ENCODE measurements at regions not wholly inside any gene's neighbourhood (a gene's known extent, or its start where the extent isn't known, plus 50 kb on each side); places are given as distances from the start of the nearest gene placed in this dataset.

- H3K27ac Mint-ChIP-seq: no peak overlapping the region
- H3K9me3 Mint-ChIP-seq (ENCODE audit: low read depth): no peaks in the 10 kb centered on the region
- no peak for DNase-seq (ENCODE audit: low spot score, unreplicated experiment)
- no peaks in the 10 kb centered on the region for H3K36me3 Mint-ChIP-seq (ENCODE audit: insufficient read depth)
- no peak for TF ChIP-seq CTCF (IDR thresholded peaks at IDR 0.05; ENCODE audit: unreplicated experiment)
- H3K27me3 Mint-ChIP-seq: no peaks in the 10 kb centered on the region
- H3K4me3 Mint-ChIP-seq (ENCODE audit: low read depth): no peak overlapping the region
- peaks cover 2% of the 10 kb centered on the region for H3K4me1 Mint-ChIP-seq (ENCODE audit: low read depth)
These were observed 298.8 kb upstream of the DSEL start for GRCh38 chr18:67815280-67815679.

GRCh38 chr18:67813380-67814028 is 297.0 kb upstream of the DSEL start:
- no peak for DNase-seq (ENCODE audit: low spot score, unreplicated experiment)
- no peak for TF ChIP-seq CTCF (IDR thresholded peaks at IDR 0.05; ENCODE audit: unreplicated experiment)
- Mint-ChIP-seq H3K4me3 (ENCODE audit: low read depth) (no peak overlapping the region), H3K27ac (no peak overlapping the region), H3K4me1 (ENCODE audit: low read depth) (peaks cover 2% of the 10 kb centered on the region), H3K36me3 (ENCODE audit: insufficient read depth) (no peaks in the 10 kb centered on the region), H3K9me3 (ENCODE audit: low read depth) (peaks cover under 1% of the 10 kb centered on the region), H3K27me3 (no peaks in the 10 kb centered on the region)

- no peak for TF ChIP-seq CTCF (IDR thresholded peaks at IDR 0.05; ENCODE audit: unreplicated experiment)
- Mint-ChIP-seq H3K9me3 (ENCODE audit: low read depth) (peaks cover 15% of the 10 kb centered on the region), H3K27ac (no peak overlapping the region), H3K4me3 (ENCODE audit: low read depth) (no peak overlapping the region), H3K27me3 (no peaks in the 10 kb centered on the region), H3K36me3 (ENCODE audit: insufficient read depth) (no peaks in the 10 kb centered on the region), H3K4me1 (ENCODE audit: low read depth) (no peaks in the 10 kb centered on the region)
- DNase-seq (ENCODE audit: low spot score, unreplicated experiment): no peak
These were observed 288.7 kb upstream of the DSEL start for GRCh38 chr18:67805261-67805660.

- Mint-ChIP-seq H3K4me3 (ENCODE audit: low read depth) (no peak overlapping the region), H3K4me1 (ENCODE audit: low read depth) (no peaks in the 10 kb centered on the region), H3K27ac (no peak overlapping the region), H3K36me3 (ENCODE audit: insufficient read depth) (no peaks in the 10 kb centered on the region), H3K9me3 (ENCODE audit: low read depth) (peaks cover 3% of the 10 kb centered on the region), H3K27me3 (peaks cover under 1% of the 10 kb centered on the region)
- no peak for TF ChIP-seq CTCF (IDR thresholded peaks at IDR 0.05; ENCODE audit: unreplicated experiment)
- no peak for DNase-seq (ENCODE audit: low spot score, unreplicated experiment)
These were observed 278.0 kb upstream of the DSEL start for GRCh38 chr18:67794521-67794920.

- Mint-ChIP-seq H3K9me3 (ENCODE audit: low read depth) (peaks cover 3% of the 10 kb centered on the region), H3K27me3 (peaks cover 3% of the 10 kb centered on the region), H3K4me3 (ENCODE audit: low read depth) (no peak overlapping the region), H3K36me3 (ENCODE audit: insufficient read depth) (no peaks in the 10 kb centered on the region), H3K4me1 (ENCODE audit: low read depth) (no peaks in the 10 kb centered on the region), H3K27ac (no peak overlapping the region)
- no peak for TF ChIP-seq CTCF (IDR thresholded peaks at IDR 0.05; ENCODE audit: unreplicated experiment)
- DNase-seq (ENCODE audit: low spot score, unreplicated experiment): no peak
These were observed 274.0 kb upstream of the DSEL start for GRCh38 chr18:67790527-67790926.

Data from progenitor cell of endocrine pancreas (in vitro differentiated cells).